ENCODE measurements at regions not wholly inside any gene's neighbourhood (a gene's known extent, or its start where the extent isn't known, plus 50 kb on each side); places are given as distances from the start of the nearest gene placed in this dataset.
"Not testable (repeated sequence)": the region's sequence is repeated elsewhere in the genome, so short reads cannot be mapped to it uniquely, and the experiment has no call there.

GRCh38 chr9:80797831-80798688 lies 891.3 kb downstream of the TLE1 start:
- DNase-seq = no peak

- DNase-seq = no peak
These were observed 892.1 kb downstream of the TLE1 start for GRCh38 chr9:80797101-80797829.

- DNase-seq = no peak
These were observed 892.7 kb downstream of the TLE1 start for GRCh38 chr9:80796632-80797031.

GRCh38 chr9:80794197-80794596 lies 895.1 kb downstream of the TLE1 start:
- DNase-seq = no peak

- no peak for DNase-seq
These were observed 895.6 kb downstream of the TLE1 start for GRCh38 chr9:80793706-80794105.

- no peak for DNase-seq
These were observed 896.6 kb downstream of the TLE1 start for GRCh38 chr9:80792726-80793125.

- DNase-seq = no peak
These were observed 897.5 kb downstream of the TLE1 start for GRCh38 chr9:80791836-80792235.

- DNase-seq = no peak
These were observed 898.6 kb downstream of the TLE1 start for GRCh38 chr9:80790764-80791163.

GRCh38 chr9:80789831-80790230 lies 899.5 kb downstream of the TLE1 start:
- DNase-seq = no peak

GRCh38 chr9:80787636-80788035 lies 901.7 kb downstream of the TLE1 start:
- no peak for DNase-seq

GRCh38 chr9:80784647-80785046 lies 904.7 kb downstream of the TLE1 start:
- DNase-seq = no peak

GRCh38 chr9:80775971-80776370 lies 913.4 kb downstream of the TLE1 start:
- DNase-seq = no peak

- no peak for DNase-seq
These were observed 913.8 kb downstream of the TLE1 start for GRCh38 chr9:80775530-80775929.

GRCh38 chr9:80771555-80772347 lies 917.6 kb downstream of the TLE1 start:
- DNase-seq = no peak

- DNase-seq = no peak
These were observed 925.8 kb downstream of the TLE1 start for GRCh38 chr9:80763536-80763935.

- no peak for DNase-seq
These were observed 933.8 kb downstream of the TLE1 start for GRCh38 chr9:80755586-80755985.

- not testable (repeated sequence) for DNase-seq
These were observed 942.3 kb downstream of the TLE1 start for GRCh38 chr9:80747056-80747455.

- DNase-seq = no peak
These were observed 956.8 kb downstream of the TLE1 start for GRCh38 chr9:80732506-80732905.

GRCh38 chr9:80720579-80720978 lies 968.8 kb downstream of the TLE1 start:
- no peak for DNase-seq

- DNase-seq = no peak
These were observed 982.2 kb downstream of the TLE1 start for GRCh38 chr9:80707120-80707519.

GRCh38 chr9:80701061-80701460 lies 988.3 kb downstream of the TLE1 start:
- DNase-seq = no peak

GRCh38 chr9:80699511-80699998 lies 989.8 kb downstream of the TLE1 start:
- no peak for DNase-seq

- DNase-seq = no peak
These were observed 990.5 kb downstream of the TLE1 start for GRCh38 chr9:80698725-80699410.
